ENCODE measurements at regions not wholly inside any gene's neighbourhood (a gene's known extent, or its start where the extent isn't known, plus 50 kb on each side); places are given as distances from the start of the nearest gene placed in this dataset.
A peak's percentile ranks its signal among the peaks of the same experiment; 100 is the strongest.

GRCh38 chr1:14082331-14082730 is 382.3 kb downstream of the PRDM2 start:
- no peak for DNase-seq (ENCODE audit: low spot score)
- no peak for TF ChIP-seq CTCF (IDR thresholded peaks at IDR 0.05; ENCODE audit: extremely low read depth, insufficient read depth, missing control alignments)
- in situ Hi-C loops (cut with MboI; ENCODE audit: low pct_unique_long_range_greater_than_20kb, low sequenced_read_pairs, unreplicated experiment): no loop called here

GRCh38 chr1:14083277-14083676 is 383.3 kb downstream of the PRDM2 start:
- in situ Hi-C loops (cut with MboI; ENCODE audit: low pct_unique_long_range_greater_than_20kb, low sequenced_read_pairs, unreplicated experiment): no loop called here
- TF ChIP-seq CTCF (IDR thresholded peaks at IDR 0.05; ENCODE audit: extremely low read depth, insufficient read depth, missing control alignments): no peak
- DNase-seq (ENCODE audit: low spot score): no peak

- TF ChIP-seq CTCF (IDR thresholded peaks at IDR 0.05; ENCODE audit: extremely low read depth, insufficient read depth, missing control alignments): no peak
- DNase-seq (ENCODE audit: low spot score): no peak
- in situ Hi-C loops (cut with MboI; ENCODE audit: low pct_unique_long_range_greater_than_20kb, low sequenced_read_pairs, unreplicated experiment): no loop called here
Measured at GRCh38 chr1:14083706-14084105, 383.7 kb downstream of the PRDM2 start.

GRCh38 chr1:14090062-14090461 is 390.1 kb downstream of the PRDM2 start:
- TF ChIP-seq CTCF (IDR thresholded peaks at IDR 0.05; ENCODE audit: extremely low read depth, insufficient read depth, missing control alignments): no peak
- no peak for DNase-seq (ENCODE audit: low spot score)
- in situ Hi-C loops (cut with MboI; ENCODE audit: low pct_unique_long_range_greater_than_20kb, low sequenced_read_pairs, unreplicated experiment): no loop called here

- no peak for DNase-seq (ENCODE audit: low spot score)
- TF ChIP-seq CTCF (IDR thresholded peaks at IDR 0.05; ENCODE audit: extremely low read depth, insufficient read depth, missing control alignments): no peak
- in situ Hi-C loops (cut with MboI; ENCODE audit: low pct_unique_long_range_greater_than_20kb, low sequenced_read_pairs, unreplicated experiment): no loop called here
Measured at GRCh38 chr1:14090531-14090930, 390.5 kb downstream of the PRDM2 start.

- peak; percentile 37 for DNase-seq (ENCODE audit: low spot score)
- peak; percentile 37 for TF ChIP-seq CTCF (IDR thresholded peaks at IDR 0.05; ENCODE audit: extremely low read depth, insufficient read depth, missing control alignments)
- in situ Hi-C loops (cut with MboI; ENCODE audit: low pct_unique_long_range_greater_than_20kb, low sequenced_read_pairs, unreplicated experiment): no loop called here
Measured at GRCh38 chr1:14094611-14095400, 394.8 kb downstream of the PRDM2 start.

All from GM13977 (cell line).